ENCODE measurements at regions not wholly inside any gene's neighbourhood (a gene's known extent, or its start where the extent isn't known, plus 50 kb on each side); places are given as distances from the start of the nearest gene placed in this dataset.

DNA sequence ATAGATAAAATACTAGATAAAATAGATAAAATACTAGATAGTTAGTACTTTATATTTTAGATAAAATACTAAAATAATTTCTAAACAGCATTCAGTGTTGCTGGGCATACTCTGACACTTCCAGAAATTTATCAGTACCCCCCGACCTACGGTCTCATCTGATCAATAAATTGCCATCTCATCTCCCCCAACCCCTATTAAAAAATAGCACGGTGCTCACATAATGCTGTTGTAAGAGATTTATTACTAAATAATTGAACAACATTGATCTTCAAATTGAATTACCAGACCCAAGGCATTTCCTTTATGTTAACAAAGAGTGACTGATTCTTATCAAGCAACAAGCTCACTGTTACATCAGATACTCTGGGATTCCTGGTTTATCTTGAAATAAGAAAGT, 300.9 kb downstream of the CBLN4 start:
- H3K27ac ChIP-seq: no peak overlapping the region
- TF ChIP-seq ZFX (IDR thresholded peaks at IDR 0.05; ENCODE audit: borderline replicate concordance): no peak
- TF ChIP-seq, protein P1, sequence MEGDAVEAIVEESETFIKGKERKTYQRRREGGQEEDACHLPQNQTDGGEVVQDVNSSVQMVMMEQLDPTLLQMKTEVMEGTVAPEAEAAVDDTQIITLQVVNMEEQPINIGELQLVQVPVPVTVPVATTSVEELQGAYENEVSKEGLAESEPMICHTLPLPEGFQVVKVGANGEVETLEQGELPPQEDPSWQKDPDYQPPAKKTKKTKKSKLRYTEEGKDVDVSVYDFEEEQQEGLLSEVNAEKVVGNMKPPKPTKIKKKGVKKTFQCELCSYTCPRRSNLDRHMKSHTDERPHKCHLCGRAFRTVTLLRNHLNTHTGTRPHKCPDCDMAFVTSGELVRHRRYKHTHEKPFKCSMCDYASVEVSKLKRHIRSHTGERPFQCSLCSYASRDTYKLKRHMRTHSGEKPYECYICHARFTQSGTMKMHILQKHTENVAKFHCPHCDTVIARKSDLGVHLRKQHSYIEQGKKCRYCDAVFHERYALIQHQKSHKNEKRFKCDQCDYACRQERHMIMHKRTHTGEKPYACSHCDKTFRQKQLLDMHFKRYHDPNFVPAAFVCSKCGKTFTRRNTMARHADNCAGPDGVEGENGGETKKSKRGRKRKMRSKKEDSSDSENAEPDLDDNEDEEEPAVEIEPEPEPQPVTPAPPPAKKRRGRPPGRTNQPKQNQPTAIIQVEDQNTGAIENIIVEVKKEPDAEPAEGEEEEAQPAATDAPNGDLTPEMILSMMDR (IDR thresholded peaks at IDR 0.05): no peak

DNA sequence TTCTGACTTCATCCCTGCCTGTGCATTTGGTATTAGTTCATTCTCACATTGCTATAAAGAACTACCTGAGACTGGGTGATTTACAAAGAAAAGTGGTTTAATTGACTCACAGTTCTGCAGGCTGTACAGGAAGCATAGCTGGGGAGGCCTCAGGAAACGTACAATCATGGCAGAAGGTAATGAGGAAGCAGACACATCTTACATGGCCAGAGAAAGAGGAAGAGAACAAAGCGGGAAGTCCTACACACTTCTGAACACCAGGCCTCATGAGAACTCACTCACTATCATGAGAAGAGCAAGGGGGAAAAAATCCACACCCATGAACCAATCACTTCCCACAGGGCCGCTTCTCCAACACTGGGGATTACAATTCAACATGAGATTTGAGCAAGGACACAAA, 303.9 kb downstream of the CBLN4 start:
- TF ChIP-seq, protein P1 (IDR thresholded peaks at IDR 0.05): no peak
- no peak for TF ChIP-seq ZFX (IDR thresholded peaks at IDR 0.05; ENCODE audit: borderline replicate concordance)
- no peak overlapping the region for H3K27ac ChIP-seq

DNA sequence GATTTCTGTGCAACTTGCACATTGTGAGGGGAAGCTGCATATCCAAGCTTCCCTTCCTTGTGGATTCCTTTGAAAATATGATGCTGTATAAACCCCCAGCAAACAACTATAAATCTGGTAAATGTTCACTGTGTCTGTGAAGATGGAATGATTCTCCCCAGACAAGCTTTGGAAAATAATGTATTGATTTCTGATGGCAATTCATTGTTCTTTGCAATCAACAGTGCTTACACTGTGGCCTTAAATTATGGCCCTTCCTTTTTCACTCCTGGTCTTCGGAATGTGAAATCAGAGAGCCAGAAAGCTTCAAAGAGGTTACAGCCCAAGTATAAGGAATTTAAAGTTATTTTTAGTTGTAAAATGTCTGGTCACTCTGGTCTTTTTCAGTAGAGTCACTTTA, 308.8 kb downstream of the CBLN4 start:
- no peak overlapping the region for H3K27ac ChIP-seq
- TF ChIP-seq ZFX (IDR thresholded peaks at IDR 0.05; ENCODE audit: borderline replicate concordance): no peak
- TF ChIP-seq, protein P1 (IDR thresholded peaks at IDR 0.05): no peak

DNA sequence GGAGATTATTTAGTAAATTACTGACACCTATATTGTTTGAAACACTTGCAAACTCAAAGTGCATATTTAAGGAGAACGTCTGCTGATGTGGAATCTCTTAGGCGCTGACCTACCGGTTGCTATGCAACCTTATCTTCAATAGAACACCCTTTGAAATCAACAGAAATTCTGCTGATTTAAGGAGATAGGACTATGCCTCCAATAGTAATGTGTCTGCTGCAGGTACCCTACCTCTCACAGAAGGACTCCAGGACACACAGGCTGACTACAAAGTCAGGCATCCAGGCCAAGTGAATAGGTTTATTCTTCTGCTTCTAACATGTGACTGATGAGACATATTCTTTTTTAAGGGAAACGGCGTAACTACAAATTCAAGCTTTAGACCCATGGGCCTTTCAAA, 311.7 kb downstream of the CBLN4 start:
- no peak overlapping the region for H3K27ac ChIP-seq
- TF ChIP-seq, protein P1 (IDR thresholded peaks at IDR 0.05): no peak
- TF ChIP-seq ZFX (IDR thresholded peaks at IDR 0.05; ENCODE audit: borderline replicate concordance): no peak

DNA sequence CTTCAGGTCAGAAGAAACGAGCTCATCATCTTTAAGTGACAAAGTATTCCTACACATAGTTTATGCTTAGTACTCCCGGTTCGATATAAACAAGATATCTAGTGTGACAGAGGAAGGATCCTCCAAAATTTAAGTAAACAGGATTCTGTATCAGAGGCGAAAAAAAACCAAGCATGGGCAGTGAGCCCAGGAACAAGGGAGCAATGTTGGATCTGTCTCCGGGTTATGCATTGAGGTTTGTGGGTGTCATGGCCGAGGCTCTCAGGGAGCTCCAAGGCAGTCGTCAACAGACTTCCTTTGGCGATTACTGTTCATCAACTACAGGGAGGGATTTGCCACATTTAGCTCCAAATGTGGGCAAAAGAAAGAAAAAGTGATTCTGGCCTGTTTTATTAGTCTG, 319.5 kb downstream of the CBLN4 start:
- TF ChIP-seq ZFX (IDR thresholded peaks at IDR 0.05; ENCODE audit: borderline replicate concordance): no peak
- TF ChIP-seq, protein P1 (IDR thresholded peaks at IDR 0.05): no peak
- H3K27ac ChIP-seq: no peak overlapping the region

DNA sequence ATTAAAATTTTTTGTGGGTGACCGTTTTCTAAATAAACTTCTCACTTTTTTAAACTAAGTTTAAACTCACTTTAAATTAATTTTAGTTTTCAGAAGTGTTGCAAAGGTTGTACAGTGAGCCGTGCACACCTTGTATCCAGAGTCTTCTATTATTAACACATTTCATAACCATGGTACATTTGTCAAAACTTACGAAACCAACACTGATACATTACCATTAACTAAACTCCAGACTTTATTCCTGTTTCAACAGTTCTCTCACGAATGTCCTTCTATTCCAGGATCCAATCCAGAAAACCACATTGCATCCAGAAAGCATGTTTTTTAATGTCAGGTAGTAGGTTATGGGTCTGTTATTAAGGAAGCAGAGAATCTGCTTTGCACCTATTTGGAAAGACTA, 319.9 kb downstream of the CBLN4 start:
- TF ChIP-seq, protein P1 (IDR thresholded peaks at IDR 0.05): no peak
- no peak for TF ChIP-seq ZFX (IDR thresholded peaks at IDR 0.05; ENCODE audit: borderline replicate concordance)
- H3K27ac ChIP-seq: no peak overlapping the region

DNA sequence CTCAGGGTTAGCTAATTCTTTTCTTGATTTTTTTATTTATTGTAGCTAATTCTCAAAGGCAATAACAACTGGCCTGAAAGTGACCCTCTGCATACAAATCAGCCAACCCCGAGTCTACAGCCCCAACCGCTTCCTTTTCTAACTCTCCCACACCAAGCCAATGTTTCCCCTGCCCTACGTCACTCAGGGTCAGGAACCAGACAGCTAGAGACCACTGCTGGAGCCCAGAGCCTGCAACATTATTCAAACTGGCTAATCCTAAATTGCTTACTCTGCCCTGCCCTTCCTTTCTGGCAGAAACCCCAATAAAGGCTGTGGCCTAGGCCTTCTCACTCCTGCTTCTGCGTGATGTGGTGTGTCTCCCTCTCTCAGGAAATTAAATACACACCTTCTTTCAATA, 320.7 kb downstream of the CBLN4 start:
- no peak for TF ChIP-seq ZFX (IDR thresholded peaks at IDR 0.05; ENCODE audit: borderline replicate concordance)
- TF ChIP-seq, protein P1 (IDR thresholded peaks at IDR 0.05): no peak
- H3K27ac ChIP-seq: no peak overlapping the region
